Liver (tissue), 3 donors: ENCODE measurements at regions not wholly inside any gene's neighbourhood (a gene's known extent, or its start where the extent isn't known, plus 50 kb on each side); places are given as distances from the start of the nearest gene placed in this dataset.

Source experiments
- FOXA1 ChIP-seq: IDR thresholded peaks from 2 replicates; pipeline ENCODE4 v1.6.1; 2016; ENCODE audit warnings: antibody characterized with exemption
- FOXA2 ChIP-seq: IDR thresholded peaks from 2 replicates; pipeline ENCODE4 v1.6.1; 2016; ENCODE audit warnings: antibody characterized with exemption
- JUND ChIP-seq, 2 donors: IDR thresholded peaks; 2 replicates each; pipeline ENCODE4 v1.6.1; 2016; ENCODE audit warnings: antibody characterized with exemption in 2 of 2
- RAD21 ChIP-seq, 2 donors: IDR thresholded peaks; 2 replicates each; pipeline ENCODE4 v1.6.1; 2016; ENCODE audit warnings: antibody characterized with exemption in 2 of 2, mild to moderate bottlenecking in 2 of 2
- RXRA ChIP-seq, 2 donors: IDR thresholded peaks; 2 replicates each; pipeline ENCODE4 v1.6.1; 2017 to 2018; ENCODE audit warnings: antibody characterized with exemption in 2 of 2, mild to moderate bottlenecking in 1 of 2
- SP1 ChIP-seq: IDR thresholded peaks from 2 replicates; pipeline ENCODE4 v1.6.1; 2018; ENCODE audit warnings: antibody characterized with exemption, mild to moderate bottlenecking
- TF ChIP-seq, protein P1 (sequence below): fragments of 150-350 bp; IDR thresholded peaks from 2 replicates; pipeline ENCODE4 v1.5.1; 2017; ENCODE audit warnings: improper control_type of control experiment, low read depth, low read length; ENCODE audit not compliant: missing input control
- TF ChIP-seq, protein P2 (sequence below): IDR thresholded peaks from 2 replicates; pipeline ENCODE4 v1.6.1; 2016; ENCODE audit warnings: antibody characterized with exemption
- TF ChIP-seq, protein P3 (sequence below): IDR thresholded peaks from 2 replicates; pipeline ENCODE4 v1.6.1; 2016; ENCODE audit warnings: antibody characterized with exemption
- TF ChIP-seq, protein P4 (sequence below): IDR thresholded peaks from 2 replicates; pipeline ENCODE4 v1.6.1; 2016; ENCODE audit warnings: antibody characterized with exemption, mild to moderate bottlenecking
- donor health status: healthy.
- donor health status: healthy.

DNA sequence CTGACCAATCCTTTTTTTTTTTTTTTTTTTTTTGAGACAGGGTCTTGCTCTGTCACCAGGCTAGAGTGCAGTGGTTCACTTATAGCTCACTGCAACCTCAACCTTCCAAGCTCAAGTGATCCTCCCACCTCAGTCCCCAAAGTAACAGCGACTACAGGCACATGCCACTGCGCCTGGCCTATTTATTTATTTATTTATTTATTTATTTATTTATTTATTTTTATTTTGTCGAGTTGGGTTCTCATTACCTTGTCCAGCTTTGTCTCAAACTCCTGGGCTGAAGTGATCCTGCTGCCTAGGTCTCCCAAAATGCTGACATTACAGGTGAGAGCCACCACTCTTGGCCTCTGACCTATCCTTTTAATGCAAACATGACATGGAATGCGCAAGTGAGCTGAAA is 124.4 kb downstream of the GXYLT1 start:
- TF ChIP-seq JUND (IDR thresholded peaks at IDR 0.05), result no peak
- TF ChIP-seq, protein P1, sequence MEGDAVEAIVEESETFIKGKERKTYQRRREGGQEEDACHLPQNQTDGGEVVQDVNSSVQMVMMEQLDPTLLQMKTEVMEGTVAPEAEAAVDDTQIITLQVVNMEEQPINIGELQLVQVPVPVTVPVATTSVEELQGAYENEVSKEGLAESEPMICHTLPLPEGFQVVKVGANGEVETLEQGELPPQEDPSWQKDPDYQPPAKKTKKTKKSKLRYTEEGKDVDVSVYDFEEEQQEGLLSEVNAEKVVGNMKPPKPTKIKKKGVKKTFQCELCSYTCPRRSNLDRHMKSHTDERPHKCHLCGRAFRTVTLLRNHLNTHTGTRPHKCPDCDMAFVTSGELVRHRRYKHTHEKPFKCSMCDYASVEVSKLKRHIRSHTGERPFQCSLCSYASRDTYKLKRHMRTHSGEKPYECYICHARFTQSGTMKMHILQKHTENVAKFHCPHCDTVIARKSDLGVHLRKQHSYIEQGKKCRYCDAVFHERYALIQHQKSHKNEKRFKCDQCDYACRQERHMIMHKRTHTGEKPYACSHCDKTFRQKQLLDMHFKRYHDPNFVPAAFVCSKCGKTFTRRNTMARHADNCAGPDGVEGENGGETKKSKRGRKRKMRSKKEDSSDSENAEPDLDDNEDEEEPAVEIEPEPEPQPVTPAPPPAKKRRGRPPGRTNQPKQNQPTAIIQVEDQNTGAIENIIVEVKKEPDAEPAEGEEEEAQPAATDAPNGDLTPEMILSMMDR, result no peak
- TF ChIP-seq FOXA2, result no peak
- TF ChIP-seq, protein P2, sequence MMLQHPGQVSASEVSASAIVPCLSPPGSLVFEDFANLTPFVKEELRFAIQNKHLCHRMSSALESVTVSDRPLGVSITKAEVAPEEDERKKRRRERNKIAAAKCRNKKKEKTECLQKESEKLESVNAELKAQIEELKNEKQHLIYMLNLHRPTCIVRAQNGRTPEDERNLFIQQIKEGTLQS, result no peak
- no peak for TF ChIP-seq SP1
- TF ChIP-seq, protein P3, sequence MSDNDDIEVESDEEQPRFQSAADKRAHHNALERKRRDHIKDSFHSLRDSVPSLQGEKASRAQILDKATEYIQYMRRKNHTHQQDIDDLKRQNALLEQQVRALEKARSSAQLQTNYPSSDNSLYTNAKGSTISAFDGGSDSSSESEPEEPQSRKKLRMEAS, result no peak
- TF ChIP-seq RAD21 (IDR thresholded peaks at IDR 0.05), result no peak
- no peak for TF ChIP-seq FOXA1
- TF ChIP-seq, protein P4, sequence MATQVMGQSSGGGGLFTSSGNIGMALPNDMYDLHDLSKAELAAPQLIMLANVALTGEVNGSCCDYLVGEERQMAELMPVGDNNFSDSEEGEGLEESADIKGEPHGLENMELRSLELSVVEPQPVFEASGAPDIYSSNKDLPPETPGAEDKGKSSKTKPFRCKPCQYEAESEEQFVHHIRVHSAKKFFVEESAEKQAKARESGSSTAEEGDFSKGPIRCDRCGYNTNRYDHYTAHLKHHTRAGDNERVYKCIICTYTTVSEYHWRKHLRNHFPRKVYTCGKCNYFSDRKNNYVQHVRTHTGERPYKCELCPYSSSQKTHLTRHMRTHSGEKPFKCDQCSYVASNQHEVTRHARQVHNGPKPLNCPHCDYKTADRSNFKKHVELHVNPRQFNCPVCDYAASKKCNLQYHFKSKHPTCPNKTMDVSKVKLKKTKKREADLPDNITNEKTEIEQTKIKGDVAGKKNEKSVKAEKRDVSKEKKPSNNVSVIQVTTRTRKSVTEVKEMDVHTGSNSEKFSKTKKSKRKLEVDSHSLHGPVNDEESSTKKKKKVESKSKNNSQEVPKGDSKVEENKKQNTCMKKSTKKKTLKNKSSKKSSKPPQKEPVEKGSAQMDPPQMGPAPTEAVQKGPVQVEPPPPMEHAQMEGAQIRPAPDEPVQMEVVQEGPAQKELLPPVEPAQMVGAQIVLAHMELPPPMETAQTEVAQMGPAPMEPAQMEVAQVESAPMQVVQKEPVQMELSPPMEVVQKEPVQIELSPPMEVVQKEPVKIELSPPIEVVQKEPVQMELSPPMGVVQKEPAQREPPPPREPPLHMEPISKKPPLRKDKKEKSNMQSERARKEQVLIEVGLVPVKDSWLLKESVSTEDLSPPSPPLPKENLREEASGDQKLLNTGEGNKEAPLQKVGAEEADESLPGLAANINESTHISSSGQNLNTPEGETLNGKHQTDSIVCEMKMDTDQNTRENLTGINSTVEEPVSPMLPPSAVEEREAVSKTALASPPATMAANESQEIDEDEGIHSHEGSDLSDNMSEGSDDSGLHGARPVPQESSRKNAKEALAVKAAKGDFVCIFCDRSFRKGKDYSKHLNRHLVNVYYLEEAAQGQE, result no peak
- TF ChIP-seq RXRA (IDR thresholded peaks at IDR 0.05), result no peak
